ENCODE measurements at regions not wholly inside any gene's neighbourhood (a gene's known extent, or its start where the extent isn't known, plus 50 kb on each side); places are given as distances from the start of the nearest gene placed in this dataset.
"Not testable (repeated sequence)": the region's sequence is repeated elsewhere in the genome, so short reads cannot be mapped to it uniquely, and the experiment has no call there.

DNA sequence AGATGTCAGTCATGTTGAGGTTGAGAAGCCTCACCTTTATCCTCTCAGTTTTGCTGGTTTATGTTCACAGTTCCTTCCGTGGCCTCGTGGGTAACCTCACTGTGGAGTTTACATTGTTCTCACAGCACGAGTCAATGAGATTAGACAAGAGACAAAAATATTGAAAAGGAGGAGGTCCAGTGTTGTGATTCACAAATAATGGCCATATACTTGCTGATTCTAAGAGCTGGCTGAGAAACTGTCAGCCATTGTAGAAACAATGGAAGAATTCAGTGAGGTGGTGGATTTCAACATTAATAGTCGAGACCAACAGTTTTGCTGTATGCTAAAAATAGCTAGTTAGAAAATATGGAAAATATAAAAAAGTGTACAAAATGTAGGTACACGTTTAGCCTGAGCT is 176.4 kb upstream of the WSCD1 start:
- H4K20me1 ChIP-seq (ENCODE audit: insufficient read depth, low read length) = no peaks in the 10 kb centered on the region
- H3K4me1 ChIP-seq (ENCODE audit: insufficient read depth, low read length) = no peaks in the 10 kb centered on the region
- no peak for DNase-seq (ENCODE audit: insufficient read length, low spot score, missing footprints)
- peaks cover 9% of the 10 kb centered on the region for H3K27me3 ChIP-seq (ENCODE audit: insufficient read depth, low read length)
- H3K4me2 ChIP-seq (ENCODE audit: insufficient read depth, low read length) = no peak overlapping the region
- H2AFZ ChIP-seq (ENCODE audit: low read length) = no peak overlapping the region
- H3K9me3 ChIP-seq (ENCODE audit: low read depth, low read length) = no peaks in the 10 kb centered on the region
- TF ChIP-seq, protein P1, sequence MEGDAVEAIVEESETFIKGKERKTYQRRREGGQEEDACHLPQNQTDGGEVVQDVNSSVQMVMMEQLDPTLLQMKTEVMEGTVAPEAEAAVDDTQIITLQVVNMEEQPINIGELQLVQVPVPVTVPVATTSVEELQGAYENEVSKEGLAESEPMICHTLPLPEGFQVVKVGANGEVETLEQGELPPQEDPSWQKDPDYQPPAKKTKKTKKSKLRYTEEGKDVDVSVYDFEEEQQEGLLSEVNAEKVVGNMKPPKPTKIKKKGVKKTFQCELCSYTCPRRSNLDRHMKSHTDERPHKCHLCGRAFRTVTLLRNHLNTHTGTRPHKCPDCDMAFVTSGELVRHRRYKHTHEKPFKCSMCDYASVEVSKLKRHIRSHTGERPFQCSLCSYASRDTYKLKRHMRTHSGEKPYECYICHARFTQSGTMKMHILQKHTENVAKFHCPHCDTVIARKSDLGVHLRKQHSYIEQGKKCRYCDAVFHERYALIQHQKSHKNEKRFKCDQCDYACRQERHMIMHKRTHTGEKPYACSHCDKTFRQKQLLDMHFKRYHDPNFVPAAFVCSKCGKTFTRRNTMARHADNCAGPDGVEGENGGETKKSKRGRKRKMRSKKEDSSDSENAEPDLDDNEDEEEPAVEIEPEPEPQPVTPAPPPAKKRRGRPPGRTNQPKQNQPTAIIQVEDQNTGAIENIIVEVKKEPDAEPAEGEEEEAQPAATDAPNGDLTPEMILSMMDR (IDR thresholded peaks at IDR 0.05; ENCODE audit: extremely low read depth, low read depth, low read length) = no peak
- no peak overlapping the region for H3K4me3 ChIP-seq (ENCODE audit: insufficient read depth, low read length)
- H3K36me3 ChIP-seq (ENCODE audit: insufficient read depth, low read length) = no peaks in the 10 kb centered on the region
- no peaks in the 10 kb centered on the region for H3K79me2 ChIP-seq (ENCODE audit: insufficient read depth, low read length)
- no peak overlapping the region for H3K27ac ChIP-seq (ENCODE audit: low read depth, low read length)

GRCh38 chr17:5895276-5895675 is 174.9 kb upstream of the WSCD1 start:
- H3K4me2 ChIP-seq (ENCODE audit: insufficient read depth, low read length) = no peak overlapping the region
- no peak overlapping the region for H2AFZ ChIP-seq (ENCODE audit: low read length)
- H3K9me3 ChIP-seq (ENCODE audit: low read depth, low read length) = no peaks in the 10 kb centered on the region
- TF ChIP-seq, protein P1 (IDR thresholded peaks at IDR 0.05; ENCODE audit: extremely low read depth, low read depth, low read length) = no peak
- peaks cover 9% of the 10 kb centered on the region for H3K27me3 ChIP-seq (ENCODE audit: insufficient read depth, low read length)
- H3K36me3 ChIP-seq (ENCODE audit: insufficient read depth, low read length) = no peaks in the 10 kb centered on the region
- no peak for DNase-seq (ENCODE audit: insufficient read length, low spot score, missing footprints)
- H3K79me2 ChIP-seq (ENCODE audit: insufficient read depth, low read length) = no peaks in the 10 kb centered on the region
- H3K4me1 ChIP-seq (ENCODE audit: insufficient read depth, low read length) = no peaks in the 10 kb centered on the region
- no peaks in the 10 kb centered on the region for H4K20me1 ChIP-seq (ENCODE audit: insufficient read depth, low read length)
- no peak overlapping the region for H3K4me3 ChIP-seq (ENCODE audit: insufficient read depth, low read length)
- H3K27ac ChIP-seq (ENCODE audit: low read depth, low read length) = no peak overlapping the region

GRCh38 chr17:5896215-5896614 is 174.0 kb upstream of the WSCD1 start:
- no peaks in the 10 kb centered on the region for H3K36me3 ChIP-seq (ENCODE audit: insufficient read depth, low read length)
- no peaks in the 10 kb centered on the region for H3K4me1 ChIP-seq (ENCODE audit: insufficient read depth, low read length)
- H3K4me3 ChIP-seq (ENCODE audit: insufficient read depth, low read length) = no peak overlapping the region
- H3K9me3 ChIP-seq (ENCODE audit: low read depth, low read length) = no peaks in the 10 kb centered on the region
- no peaks in the 10 kb centered on the region for H3K79me2 ChIP-seq (ENCODE audit: insufficient read depth, low read length)
- no peaks in the 10 kb centered on the region for H4K20me1 ChIP-seq (ENCODE audit: insufficient read depth, low read length)
- no peak overlapping the region for H3K4me2 ChIP-seq (ENCODE audit: insufficient read depth, low read length)
- TF ChIP-seq, protein P1 (IDR thresholded peaks at IDR 0.05; ENCODE audit: extremely low read depth, low read depth, low read length) = no peak
- no peak overlapping the region for H3K27ac ChIP-seq (ENCODE audit: low read depth, low read length)
- DNase-seq (ENCODE audit: insufficient read length, low spot score, missing footprints) = no peak
- H3K27me3 ChIP-seq (ENCODE audit: insufficient read depth, low read length) = peaks cover 9% of the 10 kb centered on the region
- H2AFZ ChIP-seq (ENCODE audit: low read length) = no peak overlapping the region

GRCh38 chr17:5897275-5897911 is 172.8 kb upstream of the WSCD1 start:
- H3K4me1 ChIP-seq (ENCODE audit: insufficient read depth, low read length) = no peaks in the 10 kb centered on the region
- no peak overlapping the region for H3K4me2 ChIP-seq (ENCODE audit: insufficient read depth, low read length)
- H2AFZ ChIP-seq (ENCODE audit: low read length) = no peak overlapping the region
- TF ChIP-seq, protein P1 (IDR thresholded peaks at IDR 0.05; ENCODE audit: extremely low read depth, low read depth, low read length) = no peak
- H3K27me3 ChIP-seq (ENCODE audit: insufficient read depth, low read length) = peaks cover 9% of the 10 kb centered on the region
- DNase-seq (ENCODE audit: insufficient read length, low spot score, missing footprints) = no peak
- H3K36me3 ChIP-seq (ENCODE audit: insufficient read depth, low read length) = no peaks in the 10 kb centered on the region
- no peaks in the 10 kb centered on the region for H3K9me3 ChIP-seq (ENCODE audit: low read depth, low read length)
- H3K79me2 ChIP-seq (ENCODE audit: insufficient read depth, low read length) = no peaks in the 10 kb centered on the region
- no peaks in the 10 kb centered on the region for H4K20me1 ChIP-seq (ENCODE audit: insufficient read depth, low read length)
- H3K27ac ChIP-seq (ENCODE audit: low read depth, low read length) = no peak overlapping the region
- no peak overlapping the region for H3K4me3 ChIP-seq (ENCODE audit: insufficient read depth, low read length)

DNA sequence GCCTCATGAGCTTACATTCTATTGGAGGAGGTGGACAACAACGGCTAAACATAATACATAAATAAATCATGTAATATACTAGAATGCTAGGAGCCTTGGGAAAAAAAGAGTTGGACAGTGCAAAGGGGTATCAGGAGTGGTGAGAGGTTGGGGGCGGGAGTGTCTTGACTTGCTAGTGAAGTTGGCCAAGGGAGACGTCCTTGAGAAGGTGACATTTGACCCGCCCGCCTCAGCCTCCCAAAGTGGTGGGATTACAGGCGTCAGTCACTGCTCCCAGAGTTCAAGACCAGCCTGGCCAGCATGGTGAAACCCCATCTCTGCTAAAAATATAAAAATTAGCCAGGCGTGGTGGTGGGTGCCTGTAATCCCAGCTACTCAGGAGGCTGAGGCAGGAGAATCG is 172.2 kb upstream of the WSCD1 start:
- H3K9me3 ChIP-seq (ENCODE audit: low read depth, low read length); H3K4me1 ChIP-seq (ENCODE audit: insufficient read depth, low read length); H3K27me3 ChIP-seq (ENCODE audit: insufficient read depth, low read length); H3K27ac ChIP-seq (ENCODE audit: low read depth, low read length); H3K36me3 ChIP-seq (ENCODE audit: insufficient read depth, low read length); H3K4me2 ChIP-seq (ENCODE audit: insufficient read depth, low read length); H3K4me3 ChIP-seq (ENCODE audit: insufficient read depth, low read length); H3K79me2 ChIP-seq (ENCODE audit: insufficient read depth, low read length); DNase-seq (ENCODE audit: insufficient read length, low spot score, missing footprints); H4K20me1 ChIP-seq (ENCODE audit: insufficient read depth, low read length); H2AFZ ChIP-seq (ENCODE audit: low read length): not testable (repeated sequence)

Measured in osteoblast (primary cell).